ENCODE measurements at regions not wholly inside any gene's neighbourhood (a gene's known extent, or its start where the extent isn't known, plus 50 kb on each side); places are given as distances from the start of the nearest gene placed in this dataset.

DNA sequence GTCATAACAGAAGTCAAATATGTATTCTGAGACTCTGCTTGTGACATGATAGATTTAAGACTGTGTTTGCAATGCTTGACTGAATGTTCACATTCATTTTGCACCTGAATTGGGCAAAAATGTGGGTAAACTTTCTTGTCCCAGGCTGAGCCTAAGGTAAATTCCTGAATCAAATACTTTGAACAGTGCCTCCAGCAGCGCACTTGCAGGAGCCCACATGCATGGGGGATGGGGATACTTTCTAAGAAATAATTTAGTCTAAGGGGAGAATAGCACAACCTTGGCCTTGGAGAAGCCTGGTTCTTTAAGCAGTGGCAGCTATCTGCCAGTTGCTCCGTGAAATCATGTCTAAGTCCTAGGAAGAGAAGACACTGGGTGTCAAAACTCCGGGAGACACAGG lies 163.5 kb upstream of the EGFLAM start:
- DNase-seq: no peak

DNA sequence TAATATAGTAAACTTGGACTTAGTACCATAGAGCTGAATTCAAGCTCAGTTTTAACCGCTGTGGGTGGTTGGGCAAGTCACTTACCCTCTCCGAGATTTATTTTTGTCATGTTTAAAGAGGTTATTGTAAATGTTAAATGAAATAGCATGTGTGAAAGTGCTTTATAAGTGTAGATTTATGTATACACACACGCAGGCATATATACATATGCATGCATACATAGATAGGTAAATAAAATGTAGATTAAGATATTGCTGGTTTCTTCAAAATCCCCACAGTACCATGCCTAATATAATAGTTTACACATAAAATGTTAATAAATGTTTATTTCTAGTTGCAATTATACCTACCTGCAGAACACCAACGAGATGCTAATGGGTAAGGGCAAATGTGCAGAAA lies 164.5 kb upstream of the EGFLAM start:
- DNase-seq: no peak

DNA sequence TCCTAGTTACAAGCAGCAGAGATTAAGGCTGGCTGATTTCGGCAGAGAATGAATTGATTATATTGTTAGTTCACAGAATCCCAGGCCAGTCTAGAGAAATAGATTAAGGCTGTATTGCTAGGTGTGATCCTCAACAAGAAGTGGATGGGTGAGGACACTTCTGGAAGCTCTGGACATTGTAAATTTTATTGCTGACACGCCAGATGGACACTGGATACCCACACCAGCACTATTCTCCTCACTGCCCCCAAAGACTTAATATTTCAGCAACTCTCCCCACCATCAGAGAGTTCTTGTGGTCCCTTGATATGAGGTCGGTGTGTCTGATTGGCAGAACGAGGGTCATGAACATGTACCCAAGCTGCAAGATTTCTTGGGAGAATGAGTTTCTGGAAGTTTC lies 171.6 kb upstream of the EGFLAM start:
- DNase-seq: no peak

DNA sequence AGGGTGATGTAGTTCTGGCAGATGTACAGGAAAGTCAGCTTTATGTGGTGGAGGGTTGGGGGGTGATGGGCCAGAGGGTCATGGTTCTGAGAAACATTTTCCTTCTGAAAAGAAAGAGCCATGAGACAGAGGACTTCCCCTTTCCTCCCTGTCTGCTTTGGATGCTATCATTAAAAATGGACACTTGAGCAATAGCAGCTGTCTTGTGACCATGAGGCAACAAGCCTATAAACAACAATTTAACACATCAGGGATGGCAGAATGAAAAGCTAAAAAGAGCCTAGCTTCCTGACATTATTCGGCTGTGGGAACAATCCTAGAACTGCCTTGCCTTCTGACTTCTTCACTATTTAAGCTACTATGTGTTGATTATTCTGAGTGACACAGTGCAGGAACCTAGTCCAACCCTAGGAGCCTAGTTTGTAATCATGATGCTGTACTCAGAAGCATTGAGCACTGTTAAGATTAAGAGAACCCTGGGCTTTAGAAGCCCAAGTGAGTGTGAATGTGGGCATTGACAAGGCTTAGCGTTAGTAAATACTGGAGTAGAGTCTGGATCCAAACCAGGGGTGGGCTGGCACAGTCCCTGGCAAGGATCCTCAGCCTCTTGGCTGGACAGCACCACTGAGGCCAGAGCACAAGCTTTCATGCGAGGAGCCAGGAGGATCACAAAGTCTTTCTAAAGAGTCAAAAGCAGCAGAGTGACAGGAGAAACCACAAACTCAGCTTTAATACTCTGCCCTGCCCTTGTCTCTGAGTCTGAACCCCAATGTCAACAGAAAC lies 178.5 kb upstream of the EGFLAM start:
- no peak for DNase-seq

DNA sequence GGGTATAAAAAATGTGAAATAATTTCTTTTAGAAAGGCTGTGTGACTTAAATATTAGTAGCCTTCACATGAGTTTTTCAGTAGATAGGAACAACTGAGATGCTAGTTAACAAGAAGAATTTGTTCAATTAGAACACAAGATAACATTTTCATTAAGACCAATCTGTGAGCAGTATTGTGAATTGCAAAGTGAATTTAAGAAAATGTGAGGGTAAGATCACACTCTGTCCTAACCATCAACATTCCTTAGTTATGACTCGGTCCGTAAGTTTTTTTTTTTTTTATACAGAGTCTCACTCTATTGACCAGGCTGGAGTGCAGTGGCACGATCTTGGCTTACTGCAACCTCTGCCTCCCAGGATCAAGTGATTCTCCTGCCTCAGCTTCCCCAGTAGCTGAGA lies 180.2 kb upstream of the EGFLAM start:
- no peak for DNase-seq

DNA sequence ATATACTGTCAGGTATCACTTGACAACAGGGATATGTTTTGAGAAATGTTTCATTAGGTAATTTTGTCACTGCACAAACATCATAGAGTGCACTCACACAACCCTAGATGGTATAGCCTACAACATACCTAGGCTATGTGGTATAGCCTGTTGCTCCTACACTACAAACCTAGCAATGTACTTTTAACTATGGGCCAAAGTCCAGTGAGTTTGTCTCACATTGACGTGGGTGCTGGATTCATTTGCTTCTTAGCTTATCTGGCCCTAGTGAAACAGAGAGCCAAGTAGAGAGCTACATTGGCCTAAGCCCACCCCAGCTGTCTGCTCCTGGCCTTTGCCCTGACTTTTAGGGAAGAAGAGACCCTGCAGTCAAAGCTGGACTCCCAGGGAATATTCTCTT lies 180.7 kb upstream of the EGFLAM start:
- no peak for DNase-seq

DNA sequence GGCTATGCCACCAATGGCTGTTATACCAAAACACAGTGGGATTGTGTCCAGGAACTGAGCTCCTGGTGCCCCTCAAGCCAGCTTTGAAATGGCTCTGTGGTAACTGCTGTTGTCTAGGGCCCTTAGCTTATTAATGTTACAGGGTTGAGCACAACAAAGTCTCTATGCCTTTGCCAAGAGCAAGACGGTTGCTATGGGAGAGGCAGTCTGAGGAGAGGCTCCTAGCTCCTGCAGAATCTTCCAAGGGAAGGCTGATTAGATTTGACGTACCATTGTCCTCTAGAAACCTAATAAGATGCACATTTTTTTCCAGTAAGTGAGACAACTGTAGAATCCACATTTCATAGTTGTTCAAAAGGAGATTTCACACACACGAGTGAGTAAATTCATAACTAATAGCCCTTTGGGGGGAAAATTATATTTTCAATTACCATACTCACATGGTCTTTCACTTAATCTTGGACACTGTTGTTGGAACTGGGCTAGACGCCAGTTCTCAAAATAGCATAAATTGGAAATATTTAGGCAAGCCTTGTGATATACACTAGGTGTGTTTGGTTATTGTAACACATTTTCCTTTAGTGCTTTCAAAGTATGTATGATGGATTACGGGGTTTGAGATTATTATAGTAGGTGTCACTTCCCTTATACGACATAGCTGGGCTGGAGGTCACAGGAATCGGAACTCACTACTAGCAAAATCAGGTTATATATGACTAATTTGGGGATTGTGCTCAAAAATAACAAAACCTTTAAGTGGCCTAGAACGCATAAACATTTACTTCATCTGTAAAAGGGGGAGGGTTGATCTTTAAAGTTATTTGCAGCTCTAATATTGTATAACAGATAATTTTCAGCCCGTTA lies 186.3 kb upstream of the EGFLAM start:
- no peak for DNase-seq

DNA sequence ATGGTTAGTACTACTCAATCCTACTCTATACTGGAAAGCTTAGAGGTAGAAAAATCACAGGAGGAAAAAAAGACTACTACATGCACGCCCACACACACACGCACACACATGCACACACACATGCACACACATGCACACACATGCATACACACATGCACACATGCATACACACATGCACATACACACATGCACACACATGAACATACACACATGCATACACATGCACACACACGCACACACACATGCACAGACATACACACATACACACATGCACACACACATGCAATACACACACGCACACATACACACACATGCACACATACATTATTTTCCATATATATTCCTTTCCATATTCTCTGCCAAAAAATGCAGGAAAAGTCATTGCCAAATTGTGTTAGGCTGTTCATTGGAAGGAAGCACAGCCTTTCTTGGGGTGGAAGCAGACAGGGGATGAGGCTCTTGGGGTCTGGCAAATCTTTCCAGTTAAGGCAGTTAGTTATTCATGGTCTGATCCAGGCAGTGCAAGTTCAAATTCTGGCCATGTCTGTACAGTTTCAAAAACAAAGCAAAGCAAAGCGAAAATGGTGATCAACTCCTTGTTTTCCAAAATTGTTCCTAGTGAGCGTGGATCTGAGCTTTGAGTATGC lies 187.9 kb upstream of the EGFLAM start:
- DNase-seq: no peak

DNA sequence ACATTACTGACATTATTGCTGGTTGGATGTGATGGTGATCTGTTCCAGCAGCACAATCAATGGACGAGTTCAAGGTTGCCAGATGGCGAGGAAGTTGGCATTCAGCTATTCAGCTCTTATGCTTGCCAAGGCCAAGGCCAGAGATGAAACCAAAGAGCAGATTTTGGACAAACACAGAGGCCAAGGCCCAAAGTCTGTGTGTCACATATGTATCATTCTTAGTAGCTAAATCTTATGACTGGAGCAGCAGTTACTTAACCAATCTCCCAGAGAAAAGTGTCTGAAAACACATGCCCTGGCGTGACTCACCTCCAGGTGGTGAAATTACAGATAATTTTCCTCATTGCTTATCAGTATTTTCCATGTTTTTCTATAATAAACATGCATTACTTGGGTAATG lies 189.0 kb upstream of the EGFLAM start:
- DNase-seq: no peak

DNA sequence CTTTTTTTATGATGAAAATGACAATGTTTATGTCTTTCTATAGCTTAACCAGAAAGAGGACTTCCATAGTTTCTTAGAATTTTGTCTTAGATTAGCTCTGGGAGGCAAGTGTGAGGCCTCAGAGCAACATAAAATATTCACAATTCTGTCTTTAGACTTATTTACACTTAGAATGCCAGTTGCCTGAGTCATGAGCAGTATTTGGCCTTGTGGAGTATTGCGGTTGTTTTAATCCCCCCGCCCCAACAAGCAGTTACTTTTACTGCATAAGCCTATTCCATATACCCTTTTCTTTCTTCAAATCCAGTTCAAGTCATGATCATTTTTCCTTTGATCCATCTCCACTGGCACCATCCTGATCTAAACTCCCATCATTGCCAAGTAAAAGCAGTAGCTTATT lies 198.0 kb upstream of the EGFLAM start:
- no peak for DNase-seq

DNA sequence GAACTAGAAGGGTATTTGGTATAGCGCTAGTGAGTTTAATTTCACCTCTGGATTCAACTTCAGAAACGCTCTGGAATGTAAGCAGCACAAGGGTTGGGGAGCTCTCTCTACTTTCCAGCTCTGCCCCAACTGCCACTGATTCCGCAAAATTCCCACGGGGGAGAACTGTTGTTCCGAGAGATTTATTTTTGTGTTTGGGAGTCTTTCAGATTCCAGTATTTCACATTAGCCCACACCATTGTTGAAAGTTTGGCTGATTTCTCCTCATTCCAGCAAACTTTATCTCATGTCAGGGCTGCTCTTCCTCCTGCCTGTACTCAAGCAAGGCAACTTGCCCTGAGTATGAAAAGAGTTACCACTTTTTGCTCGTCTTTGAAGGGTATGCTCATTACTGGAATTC lies 198.5 kb upstream of the EGFLAM start:
- DNase-seq: no peak

DNA sequence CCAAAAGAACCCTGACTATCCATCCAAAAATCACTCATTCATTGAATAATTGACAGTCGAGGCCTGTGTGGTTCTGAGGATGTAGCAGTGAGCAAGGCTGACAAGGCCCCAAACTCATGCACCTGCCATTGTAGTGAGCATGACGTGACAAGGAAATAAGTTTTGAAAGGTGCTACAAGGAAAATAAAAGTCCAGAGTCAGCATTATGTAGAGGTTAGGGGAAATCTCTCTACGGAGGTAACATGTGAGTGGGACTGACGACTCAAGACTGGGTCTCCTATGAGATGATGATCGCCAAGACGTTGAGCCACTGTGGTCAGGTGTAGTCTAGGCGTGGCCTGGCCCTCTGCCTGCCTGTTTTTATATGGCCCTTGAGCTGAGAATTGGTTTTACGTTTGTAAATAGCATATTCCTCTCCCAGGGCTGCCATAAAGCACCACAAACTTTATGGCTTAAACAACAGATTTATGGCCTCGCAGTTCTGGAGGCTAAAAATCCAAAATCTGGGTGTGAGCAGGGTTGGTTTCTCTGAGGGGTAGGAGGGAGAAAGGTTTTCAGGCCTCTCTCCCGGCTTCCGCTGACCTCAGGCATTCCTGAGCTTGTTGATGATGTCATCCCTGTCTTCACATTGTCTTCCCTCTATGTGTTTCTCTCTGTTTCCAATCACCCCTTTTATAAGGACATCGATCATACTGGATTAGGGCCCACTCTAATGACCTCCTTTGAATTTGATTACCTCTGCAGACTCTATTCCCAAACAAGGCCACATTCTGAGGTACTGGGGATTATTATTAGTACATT lies 206.4 kb upstream of the EGFLAM start:
- no peak for DNase-seq

DNA sequence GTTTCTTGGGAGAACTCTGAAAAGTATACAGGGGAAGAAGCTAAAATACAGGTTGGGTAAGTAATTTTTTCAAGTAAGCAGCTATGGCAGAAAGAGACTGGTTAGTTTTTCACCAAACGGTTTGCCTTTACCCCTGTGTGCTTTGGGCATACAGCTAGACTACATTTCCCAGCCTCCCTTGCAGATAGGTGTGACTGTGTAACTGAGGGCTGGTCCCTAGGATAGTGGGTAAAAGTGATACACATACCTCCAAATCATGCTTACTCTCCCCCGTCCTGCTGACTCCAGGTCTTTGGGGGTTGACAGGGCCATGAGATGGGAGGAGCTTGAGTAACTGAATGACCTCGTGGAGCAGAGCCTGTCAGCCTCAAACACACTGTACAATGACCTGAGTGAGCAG lies 208.6 kb upstream of the GDNF start:
- no peak for DNase-seq

DNA sequence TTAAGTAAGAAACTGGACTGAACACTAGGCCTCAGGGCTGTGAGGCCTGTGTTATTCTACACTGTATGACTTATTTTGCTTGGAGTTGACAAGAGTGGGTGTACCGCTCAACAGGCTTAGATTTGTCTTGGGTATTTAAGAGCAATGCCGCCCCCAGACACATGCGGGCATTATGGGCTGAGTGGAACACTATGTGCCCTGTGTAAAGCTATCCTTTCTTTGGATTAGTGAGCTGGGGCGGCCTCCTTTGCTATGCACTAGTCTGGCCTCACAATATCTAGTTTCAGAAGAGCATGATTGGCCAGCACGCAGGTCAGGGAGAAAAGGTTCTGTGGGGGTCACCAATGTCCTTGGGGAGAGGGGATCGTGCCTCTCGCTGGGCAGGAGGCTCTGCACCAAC lies 206.3 kb upstream of the GDNF start:
- no peak for DNase-seq

DNA sequence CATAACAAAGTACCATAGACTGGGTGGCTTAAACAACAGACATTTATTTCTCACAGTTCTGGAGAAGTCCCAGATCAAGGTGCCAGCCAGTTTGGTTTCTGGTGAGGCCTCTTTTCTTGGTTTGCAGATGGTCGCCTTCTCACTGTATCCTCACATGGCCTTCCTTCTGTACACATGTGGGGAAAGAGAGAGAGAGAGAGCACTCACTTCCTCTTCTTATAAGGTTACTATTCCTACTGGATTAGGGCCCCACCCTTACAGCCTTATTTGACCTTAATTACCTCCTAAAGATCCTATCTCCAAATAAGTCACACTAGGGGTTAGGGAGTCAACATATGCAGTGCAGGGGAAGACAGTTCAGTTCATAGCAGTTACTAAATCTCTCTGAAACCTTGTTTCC lies 205.6 kb upstream of the GDNF start:
- DNase-seq: peak; percentile 5

DNA sequence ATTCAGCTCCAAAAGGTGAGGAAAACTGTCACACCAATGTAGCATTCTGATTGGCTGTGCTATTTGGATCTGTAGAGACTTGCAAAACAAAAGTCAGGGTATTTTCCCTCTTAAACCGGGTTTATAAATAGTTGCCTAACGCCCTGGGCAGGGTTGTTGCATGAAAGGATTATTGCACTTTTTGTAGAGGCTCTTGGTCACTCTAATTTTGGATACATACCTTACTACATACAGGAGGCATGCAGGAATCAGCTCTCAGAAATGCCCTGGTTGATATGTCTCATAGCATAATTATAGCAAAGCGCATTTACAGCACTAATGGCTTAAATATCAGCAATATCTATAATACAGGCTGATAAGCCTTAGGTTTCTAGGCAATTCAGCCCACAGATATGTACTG lies 200.0 kb upstream of the GDNF start:
- DNase-seq: no peak

DNA sequence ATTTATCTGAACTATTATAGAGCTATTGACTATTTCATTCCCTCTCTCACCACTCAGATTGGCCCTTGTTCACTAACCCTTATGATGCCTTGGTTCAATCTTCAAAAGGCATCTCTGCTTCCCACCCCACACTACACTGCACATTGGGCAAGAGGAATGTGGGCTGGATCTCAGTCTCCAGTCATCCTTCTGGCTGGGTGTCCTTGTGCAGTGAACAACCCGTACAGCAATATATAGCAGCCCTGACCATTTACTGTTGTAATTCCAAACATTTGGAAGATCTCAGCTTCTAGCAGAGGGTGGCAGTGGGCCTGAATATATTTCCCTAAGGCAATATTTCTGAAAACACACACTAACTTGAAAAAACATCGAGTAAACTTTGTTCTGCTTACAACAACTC lies 199.2 kb upstream of the GDNF start:
- DNase-seq: no peak

DNA sequence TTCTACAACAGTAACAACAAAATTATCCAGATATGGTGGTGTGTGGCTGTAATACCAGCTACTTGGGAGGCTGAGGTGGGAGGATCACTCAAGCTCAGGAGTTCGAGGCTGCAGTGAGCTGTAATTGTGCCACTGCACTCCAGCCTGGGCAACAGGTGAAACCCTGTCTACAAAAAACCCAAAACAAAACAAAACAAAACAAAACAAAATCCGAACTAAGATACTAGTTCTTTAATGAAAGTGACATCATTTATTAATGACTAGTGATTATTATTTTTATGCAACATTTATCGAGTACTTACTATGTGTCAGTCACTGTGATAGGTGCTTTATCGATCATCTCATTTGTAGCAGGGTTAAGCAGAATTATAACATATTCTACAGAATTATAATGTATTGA lies 196.9 kb upstream of the GDNF start:
- no peak for DNase-seq

DNA sequence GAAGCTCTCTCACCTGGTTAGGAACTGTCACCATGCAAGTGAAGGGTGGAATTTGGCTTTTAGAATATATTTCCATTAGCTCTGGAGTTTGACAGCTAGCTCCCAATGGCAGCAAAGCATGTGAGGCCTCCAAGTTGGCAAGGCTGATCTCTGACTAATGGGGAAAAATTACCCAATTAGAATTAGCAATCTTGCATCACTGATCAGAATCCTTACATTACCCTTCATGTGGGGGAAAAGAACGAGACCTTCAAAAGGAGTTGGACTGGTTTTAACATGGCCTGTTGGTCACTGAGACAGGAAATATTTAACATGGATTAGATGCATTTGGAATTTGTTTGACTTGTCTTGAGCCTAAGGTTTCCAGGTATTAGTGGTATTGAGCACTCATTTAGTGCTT lies 192.3 kb upstream of the GDNF start:
- no peak for DNase-seq

DNA sequence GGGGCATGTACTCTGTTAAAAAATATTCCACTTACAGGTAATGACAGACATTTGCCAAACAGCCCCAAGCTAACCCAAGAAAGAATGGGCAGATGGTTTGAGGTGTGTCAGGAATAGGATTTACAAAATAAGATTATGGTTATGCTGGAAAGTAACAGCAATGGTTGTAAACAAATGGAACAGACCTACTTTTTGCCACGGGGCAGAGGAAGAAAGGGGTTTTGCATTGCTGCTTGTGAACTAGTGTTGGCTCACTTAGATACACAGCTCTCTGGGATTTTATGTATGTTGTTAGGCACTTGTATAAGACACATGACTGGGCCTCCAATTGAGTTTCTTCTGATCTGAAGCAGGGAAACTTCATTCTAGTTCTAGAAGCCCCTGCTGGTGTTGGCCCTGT lies 191.5 kb upstream of the GDNF start:
- no peak for DNase-seq

DNA sequence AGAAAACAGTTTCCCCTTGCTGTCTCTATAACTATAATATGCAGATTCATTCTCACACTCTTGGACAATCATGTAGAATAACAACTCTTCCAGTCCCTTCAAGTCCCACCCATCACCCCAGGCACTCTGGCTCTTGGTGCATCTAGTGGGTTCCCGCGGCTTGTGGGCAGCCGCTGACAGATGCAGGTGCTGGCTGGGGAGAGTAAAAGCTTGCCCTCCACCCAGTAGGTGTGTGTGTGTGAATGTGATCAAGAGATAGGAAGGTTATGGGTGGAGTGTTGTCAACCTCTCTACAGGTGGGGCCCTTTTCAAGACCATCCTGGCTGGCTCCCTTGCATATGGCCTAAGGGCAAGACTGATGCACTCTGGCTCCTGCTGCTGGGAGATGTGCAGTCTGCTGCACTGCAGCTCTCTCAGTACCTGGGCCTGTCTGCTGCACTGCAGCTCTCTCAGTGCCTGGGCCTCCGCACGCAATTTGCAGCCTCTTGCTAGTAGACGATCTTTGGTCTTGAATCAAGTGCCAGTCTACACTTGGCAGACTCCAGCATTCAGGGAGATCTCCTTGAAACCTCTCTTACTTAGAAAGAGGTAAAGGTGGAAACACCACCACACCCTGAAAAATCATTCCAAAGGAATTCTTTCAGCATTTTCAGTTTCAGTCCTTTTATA lies 189.7 kb upstream of the GDNF start:
- DNase-seq: no peak

DNA sequence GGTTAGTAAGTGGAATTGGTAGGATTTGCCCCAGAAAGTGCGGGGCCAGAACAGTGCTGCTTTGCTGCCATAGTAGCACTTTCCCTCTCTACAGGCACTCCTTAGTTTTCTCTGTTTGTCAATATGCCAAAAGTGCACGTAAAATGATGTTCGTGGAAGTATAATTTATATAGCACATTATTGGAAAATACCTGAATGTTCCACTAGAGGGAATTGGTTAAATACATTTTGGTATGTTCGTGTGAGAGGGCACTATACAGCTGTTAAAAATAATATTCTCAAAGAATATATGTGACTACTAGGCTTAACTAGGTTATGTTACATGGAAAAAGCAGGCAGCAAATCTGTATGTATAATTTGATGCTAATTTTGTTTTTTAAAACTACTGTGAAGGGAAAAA lies 184.0 kb upstream of the GDNF start:
- peak; percentile 6 for DNase-seq

DNA sequence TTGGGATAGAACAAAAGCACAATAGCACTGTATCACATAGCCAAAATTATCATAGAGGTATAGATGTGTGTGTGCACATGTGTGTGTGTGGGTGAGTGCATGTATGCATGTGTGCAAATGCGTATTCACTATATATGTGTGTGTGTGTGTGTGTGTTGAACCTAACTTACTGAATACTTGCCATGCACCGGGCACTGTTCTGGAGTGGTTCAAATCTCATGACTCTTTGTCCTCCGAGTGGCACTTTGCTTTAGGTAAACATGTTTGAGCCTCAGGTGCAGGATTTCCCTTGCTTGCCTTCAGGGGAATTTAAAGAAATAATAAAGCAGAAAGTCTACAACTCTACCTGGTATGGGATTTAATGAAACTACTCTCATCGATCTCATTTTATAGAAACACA lies 183.5 kb upstream of the GDNF start:
- no peak for DNase-seq

Data from OCI-M1 (cell line).